Smooth muscle cell (in vitro differentiated cells): ENCODE measurements at regions not wholly inside any gene's neighbourhood (a gene's known extent, or its start where the extent isn't known, plus 50 kb on each side); places are given as distances from the start of the nearest gene placed in this dataset.
"Not testable (repeated sequence)": the region's sequence is repeated elsewhere in the genome, so short reads cannot be mapped to it uniquely, and the experiment has no call there.

Experiments used
- DNase-seq: peaks from one replicate; lab custom pipeline; 2025; ENCODE audit not compliant: unreplicated experiment; lab: John Stamatoyannopoulos, UW
- H2AFZ ChIP-seq: fragments of 200-600 bp; sonication (generic); 2 replicates; pipeline ENCODE4 v1.6.0; 2016; ENCODE audit warnings: antibody characterized with exemption, low read depth, mild to moderate bottlenecking
- H3F3A ChIP-seq: fragments of 200-600 bp; sonication (generic); 2 replicates; pipeline ENCODE4 v1.6.0; 2017; ENCODE audit warnings: antibody characterized with exemption, low read depth
- H3K27ac ChIP-seq: fragments of 200-600 bp; sonication (generic); 2 replicates; pipeline ENCODE4 v1.5.1; 2016; ENCODE audit warnings: low read depth, mild to moderate bottlenecking
- H3K27me3 ChIP-seq: fragments of 200-600 bp; sonication (generic); 2 replicates; pipeline ENCODE4 v1.6.1; 2016; ENCODE audit warnings: low read depth, mild to moderate bottlenecking
- H3K36me3 ChIP-seq: fragments of 200-600 bp; sonication (generic); 2 replicates; pipeline ENCODE4 v1.5.1; 2016; ENCODE audit warnings: low read depth
- H3K4me1 ChIP-seq: fragments of 200-600 bp; sonication (generic); 2 replicates; pipeline ENCODE4 v1.5.1; 2016; ENCODE audit warnings: low read depth
- H3K4me2 ChIP-seq: fragments of 200-600 bp; sonication (generic); 2 replicates; pipeline ENCODE4 v1.6.0; 2016; ENCODE audit warnings: mild to moderate bottlenecking
- H3K4me3 ChIP-seq: fragments of 200-600 bp; sonication (generic); 2 replicates; pipeline ENCODE4 v1.5.1; 2016; ENCODE audit warnings: mild to moderate bottlenecking
- H3K79me2 ChIP-seq: fragments of 200-600 bp; sonication (generic); 2 replicates; pipeline ENCODE4 v1.6.0; 2016; ENCODE audit warnings: low read depth, mild to moderate bottlenecking
- H3K9ac ChIP-seq: fragments of 200-600 bp; sonication (generic); 2 replicates; pipeline ENCODE4 v1.6.0; 2016; ENCODE audit warnings: low read depth
- H3K9me3 ChIP-seq: fragments of 200-600 bp; sonication (generic); replicated peaks from 2 replicates; pipeline ENCODE4 v1.5.1; 2016; ENCODE audit warnings: low read depth
- H4K20me1 ChIP-seq: fragments of 200-600 bp; sonication (generic); 2 replicates; pipeline ENCODE4 v1.6.0; 2016; ENCODE audit warnings: low read depth
- CTCF ChIP-seq: fragments of 200-600 bp; sonication (generic); IDR thresholded peaks from 2 replicates; pipeline ENCODE4 v1.5.1; 2017; ENCODE audit warnings: borderline replicate concordance, mild to moderate bottlenecking, antibody characterized with exemption; ENCODE audit not compliant: insufficient read depth, poor library complexity, severe bottlenecking
- WGBS: methylation state at CpG from one replicate; pipeline ENCODE4 v1.1.7; 2016; ENCODE audit warnings: low lambda C conversion rate; 5-methylcytosine and 5-hydroxymethylcytosine counted together

DNA sequence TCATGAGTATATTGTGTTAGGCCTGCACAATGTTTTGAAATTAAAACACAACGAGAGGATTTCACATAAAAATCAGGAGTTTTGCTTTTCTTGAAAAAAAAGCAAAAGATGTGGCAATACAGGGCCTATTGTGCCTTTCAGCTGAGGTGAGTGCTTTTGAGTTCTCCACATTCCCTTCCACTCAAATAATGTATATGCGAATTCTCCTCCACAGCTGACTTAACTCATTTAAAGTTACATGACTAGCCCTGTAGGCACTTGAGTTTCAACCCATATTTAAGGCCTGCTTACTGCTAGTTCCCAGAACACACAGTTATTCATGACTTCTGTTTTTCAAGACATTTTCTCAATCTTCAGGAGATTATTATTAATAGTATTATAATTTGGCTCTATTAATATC, 353.1 kb downstream of the NUP35 start:
- no peaks in the 10 kb centered on the region for H3K9me3 ChIP-seq
- no peaks in the 10 kb centered on the region for H3K79me2 ChIP-seq
- H3K4me1 ChIP-seq: no peaks in the 10 kb centered on the region
- no peak overlapping the region for H3K9ac ChIP-seq
- DNase-seq: no peak
- no peak overlapping the region for H3K4me3 ChIP-seq
- H2AFZ ChIP-seq: no peak overlapping the region
- no peaks in the 10 kb centered on the region for H3F3A ChIP-seq
- 84% methylated on average over 2 of the region's 2 CpGs for WGBS
- no peak for TF ChIP-seq CTCF
- H3K36me3 ChIP-seq: no peaks in the 10 kb centered on the region
- no peak overlapping the region for H3K27ac ChIP-seq
- no peaks in the 10 kb centered on the region for H4K20me1 ChIP-seq
- no peaks in the 10 kb centered on the region for H3K27me3 ChIP-seq
- no peak overlapping the region for H3K4me2 ChIP-seq

DNA sequence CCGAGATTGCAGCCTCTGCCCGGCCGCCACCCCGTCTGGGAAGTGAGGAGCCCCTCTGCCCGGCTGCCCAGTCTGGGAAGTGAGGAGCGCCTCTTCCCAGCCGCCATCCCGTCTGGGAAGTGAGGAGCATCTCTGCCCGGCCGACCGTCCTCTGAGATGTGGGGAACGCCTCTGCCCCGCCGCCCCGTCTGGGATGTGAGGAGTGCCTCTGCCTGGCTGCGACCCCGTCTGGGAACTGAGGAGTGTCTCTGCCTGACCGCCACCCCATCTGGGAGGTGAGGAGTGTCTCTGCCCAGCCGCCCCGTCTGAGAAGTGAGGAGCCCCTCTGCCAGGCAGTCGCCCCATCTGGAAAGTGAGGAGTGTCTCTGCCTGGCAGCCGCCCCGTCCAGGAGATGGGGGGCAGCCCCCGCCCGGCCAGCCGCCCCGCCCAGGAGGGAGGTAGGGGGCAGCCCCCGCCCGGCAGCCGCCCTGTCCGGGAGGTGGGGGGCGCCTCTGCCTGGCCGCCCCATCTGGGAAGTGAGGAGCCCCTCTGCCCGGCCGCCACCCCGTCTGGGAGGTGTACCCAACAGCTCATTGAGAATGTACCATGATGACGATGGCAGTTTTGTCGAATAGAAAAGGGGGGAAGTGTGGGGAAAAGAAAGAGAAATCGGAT, 354.8 kb downstream of the NUP35 start:
- not testable (repeated sequence) for H3K4me3 ChIP-seq, H3K9ac ChIP-seq, H3F3A ChIP-seq, DNase-seq, H3K27me3 ChIP-seq, H4K20me1 ChIP-seq, H3K4me1 ChIP-seq, H3K27ac ChIP-seq, H3K4me2 ChIP-seq, H2AFZ ChIP-seq, H3K9me3 ChIP-seq, H3K79me2 ChIP-seq, H3K36me3 ChIP-seq
- WGBS: 92% methylated on average over 25 of the region's 39 CpGs

GRCh38 chr2:183487326-183487725, 363.1 kb downstream of the NUP35 start:
- H3K36me3 ChIP-seq: no peaks in the 10 kb centered on the region
- no peak for TF ChIP-seq CTCF
- WGBS: 84% methylated on average over 3 of the region's 3 CpGs

GRCh38 chr2:183488421-183488820, 364.2 kb downstream of the NUP35 start:
- H4K20me1 ChIP-seq: no peaks in the 10 kb centered on the region
- no peaks in the 10 kb centered on the region for H3K79me2 ChIP-seq
- no peaks in the 10 kb centered on the region for H3K27me3 ChIP-seq
- peaks cover 5% of the 10 kb centered on the region for H3K4me1 ChIP-seq
- H3K36me3 ChIP-seq: no peaks in the 10 kb centered on the region
- H3K9me3 ChIP-seq: no peaks in the 10 kb centered on the region
- no peak overlapping the region for H3K9ac ChIP-seq
- no peak overlapping the region for H3K4me2 ChIP-seq
- H3K27ac ChIP-seq: no peak overlapping the region
- no peak overlapping the region for H3K4me3 ChIP-seq
- no peaks in the 10 kb centered on the region for H3F3A ChIP-seq
- no peak for DNase-seq
- no peak overlapping the region for H2AFZ ChIP-seq
- no peak for TF ChIP-seq CTCF

More at GRCh38 chr2:183487326-183487725, 363.1 kb downstream of the NUP35 start:
- Histone ChIP-seq H3K9me3 (no peaks in the 10 kb centered on the region), H3K4me2 (no peak overlapping the region), H3K4me3 (no peak overlapping the region), H3K27ac (no peak overlapping the region), H3K4me1 (peaks cover 5% of the 10 kb centered on the region), H3K79me2 (no peaks in the 10 kb centered on the region), H4K20me1 (no peaks in the 10 kb centered on the region), H3F3A (no peaks in the 10 kb centered on the region), H3K9ac (no peak overlapping the region), H3K27me3 (no peaks in the 10 kb centered on the region), H2AFZ (no peak overlapping the region)
- DNase-seq: no peak
